ENCODE measurements at regions not wholly inside any gene's neighbourhood (a gene's known extent, or its start where the extent isn't known, plus 50 kb on each side); places are given as distances from the start of the nearest gene placed in this dataset.
A peak's percentile ranks its signal among the peaks of the same experiment; 100 is the strongest.

- ChIA-PET POLR2A (no interaction called here), CTCF (interaction anchor here (1.1 kb wide), 1 partner anchor 207 kb away, joined by 4 read pairs; no protein-coding TSS in a partner anchor)
- BruUV-seq (replicated peaks) = no TSS peak
- Mint-ChIP-seq H3K4me3 (ENCODE audit: unreplicated experiment) (peak overlapping the region; percentile 29), H3K27ac (ENCODE audit: unreplicated experiment) (no peak overlapping the region), H3K9me3 (ENCODE audit: unreplicated experiment) (no peaks in the 10 kb centered on the region), H3K36me3 (ENCODE audit: insufficient read depth, unreplicated experiment) (no peaks in the 10 kb centered on the region), H3K27me3 (ENCODE audit: insufficient read depth, unreplicated experiment) (no peaks in the 10 kb centered on the region), H3K4me1 (ENCODE audit: low read depth, unreplicated experiment) (no peaks in the 10 kb centered on the region)
- no peaks in the 10 kb centered on the region; the same call in 1 of the 2 replicates for H3K9me3 ChIP-seq
- TF ChIP-seq CTCF (IDR thresholded peaks at IDR 0.05; ENCODE audit: insufficient read depth in 1 of 2, low read depth in 1 of 2, low read length in 1 of 2, severe bottlenecking in 1 of 2, unreplicated experiment in 1 of 2) = no peak
- no peaks in the 10 kb centered on the region for H3K36me3 ChIP-seq (ENCODE audit: control insufficient read depth, insufficient read depth, low read length)
- H3K4me3 ChIP-seq (ENCODE audit: low read depth, low read length) = no peak overlapping the region
- no peaks in the 10 kb centered on the region for H3K4me1 ChIP-seq
- no peaks in the 10 kb centered on the region for H3K27me3 ChIP-seq (replicated peaks; ENCODE audit: control insufficient read depth, insufficient read depth, low read length)
- intact Hi-C loops (cut with micrococcal nuclease; ENCODE audit: unreplicated experiment) = no loop called here
- DNase-seq = no peak
Measured at GRCh38 chr4:170979736-170980135, 833.5 kb upstream of the GALNTL6 start.

GRCh38 chr4:170978990-170979389 is 834.2 kb upstream of the GALNTL6 start:
- POLR2A ChIA-PET = no interaction called here
- DNase-seq = peak in 1 of 2 experiments; percentile 14
- CTCF ChIA-PET = interaction anchor here (1.1 kb wide), 1 partner anchor 208 kb away, joined by 4 read pairs; no protein-coding TSS in a partner anchor
- no TSS peak for BruUV-seq (replicated peaks)
- H3K4me1 ChIP-seq = no peaks in the 10 kb centered on the region
- no peaks in the 10 kb centered on the region for H3K36me3 Mint-ChIP-seq (ENCODE audit: insufficient read depth, unreplicated experiment)
- H3K36me3 ChIP-seq (ENCODE audit: control insufficient read depth, insufficient read depth, low read length) = no peaks in the 10 kb centered on the region
- H3K27ac Mint-ChIP-seq (ENCODE audit: unreplicated experiment) = no peak overlapping the region
- H3K4me3 Mint-ChIP-seq (ENCODE audit: unreplicated experiment) = peak overlapping the region; percentile 29
- no peaks in the 10 kb centered on the region for H3K9me3 Mint-ChIP-seq (ENCODE audit: unreplicated experiment)
- H3K9me3 ChIP-seq = no peaks in the 10 kb centered on the region; the same call in 1 of the 2 replicates
- H3K27me3 ChIP-seq (replicated peaks; ENCODE audit: control insufficient read depth, insufficient read depth, low read length) = no peaks in the 10 kb centered on the region
- intact Hi-C loops (cut with micrococcal nuclease; ENCODE audit: unreplicated experiment) = no loop called here
- no peak for TF ChIP-seq CTCF (IDR thresholded peaks at IDR 0.05; ENCODE audit: insufficient read depth in 1 of 2, low read depth in 1 of 2, low read length in 1 of 2, severe bottlenecking in 1 of 2, unreplicated experiment in 1 of 2)
- H3K27me3 Mint-ChIP-seq (ENCODE audit: insufficient read depth, unreplicated experiment) = no peaks in the 10 kb centered on the region
- no peak overlapping the region for H3K4me3 ChIP-seq (ENCODE audit: low read depth, low read length)
- no peaks in the 10 kb centered on the region for H3K4me1 Mint-ChIP-seq (ENCODE audit: low read depth, unreplicated experiment)

- no TSS peak for BruUV-seq (replicated peaks)
- intact Hi-C loops (cut with micrococcal nuclease; ENCODE audit: unreplicated experiment) = no loop called here
- H3K4me1 Mint-ChIP-seq (ENCODE audit: low read depth, unreplicated experiment) = no peaks in the 10 kb centered on the region
- no peaks in the 10 kb centered on the region for H3K36me3 ChIP-seq (ENCODE audit: control insufficient read depth, insufficient read depth, low read length)
- ChIA-PET CTCF (no interaction called here), POLR2A (no interaction called here)
- H3K9me3 Mint-ChIP-seq (ENCODE audit: unreplicated experiment) = no peaks in the 10 kb centered on the region
- no peaks in the 10 kb centered on the region for H3K27me3 ChIP-seq (replicated peaks; ENCODE audit: control insufficient read depth, insufficient read depth, low read length)
- H3K27me3 Mint-ChIP-seq (ENCODE audit: insufficient read depth, unreplicated experiment) = peaks cover 7% of the 10 kb centered on the region
- no peak overlapping the region for H3K4me3 ChIP-seq (ENCODE audit: low read depth, low read length)
- no peaks in the 10 kb centered on the region for H3K36me3 Mint-ChIP-seq (ENCODE audit: insufficient read depth, unreplicated experiment)
- no peak for TF ChIP-seq CTCF (IDR thresholded peaks at IDR 0.05; ENCODE audit: insufficient read depth in 1 of 2, low read depth in 1 of 2, low read length in 1 of 2, severe bottlenecking in 1 of 2, unreplicated experiment in 1 of 2)
- H3K4me1 ChIP-seq = no peaks in the 10 kb centered on the region
- H3K27ac Mint-ChIP-seq (ENCODE audit: unreplicated experiment) = no peak overlapping the region
- no peaks in the 10 kb centered on the region for H3K9me3 ChIP-seq
- H3K4me3 Mint-ChIP-seq (ENCODE audit: unreplicated experiment) = no peak overlapping the region
- DNase-seq = no peak
Measured at GRCh38 chr4:170949084-170949483, 859.3 kb upstream of the AADAT start.
